Gastrocnemius medialis (tissue), 4 donors: ENCODE measurements at regions not wholly inside any gene's neighbourhood (a gene's known extent, or its start where the extent isn't known, plus 50 kb on each side); places are given as distances from the start of the nearest gene placed in this dataset.

ENCODE experiments used
- POLR2A ChIP-seq, 2 donors: fragments of 450-650 bp; IDR thresholded peaks; one replicate each; pipeline ENCODE4 v1.6.1; 2017; ENCODE audit warnings: antibody characterized with exemption in 2 of 2, mild to moderate bottlenecking in 2 of 2, moderate library complexity in 2 of 2
- TF ChIP-seq, protein P1 (sequence below), 5 experiments: fragments of 450-650 bp in 3 of 5; fragments of 200-600 bp in 2 of 5; sonication (generic) in 2 of 5; IDR thresholded peaks in 4 of 5; conservative IDR thresholded peaks in 1 of 5; 1 replicate in 4 of 5; 2 replicates in 1 of 5; pipeline ENCODE4 v1.5.1; 2016 to 2019; ENCODE audit warnings: antibody characterized with exemption in 5 of 5, mild to moderate bottlenecking in 3 of 5, moderate library complexity in 3 of 5

- TF ChIP-seq POLR2A (IDR thresholded peaks at IDR 0.05): no peak
- TF ChIP-seq, protein P1, sequence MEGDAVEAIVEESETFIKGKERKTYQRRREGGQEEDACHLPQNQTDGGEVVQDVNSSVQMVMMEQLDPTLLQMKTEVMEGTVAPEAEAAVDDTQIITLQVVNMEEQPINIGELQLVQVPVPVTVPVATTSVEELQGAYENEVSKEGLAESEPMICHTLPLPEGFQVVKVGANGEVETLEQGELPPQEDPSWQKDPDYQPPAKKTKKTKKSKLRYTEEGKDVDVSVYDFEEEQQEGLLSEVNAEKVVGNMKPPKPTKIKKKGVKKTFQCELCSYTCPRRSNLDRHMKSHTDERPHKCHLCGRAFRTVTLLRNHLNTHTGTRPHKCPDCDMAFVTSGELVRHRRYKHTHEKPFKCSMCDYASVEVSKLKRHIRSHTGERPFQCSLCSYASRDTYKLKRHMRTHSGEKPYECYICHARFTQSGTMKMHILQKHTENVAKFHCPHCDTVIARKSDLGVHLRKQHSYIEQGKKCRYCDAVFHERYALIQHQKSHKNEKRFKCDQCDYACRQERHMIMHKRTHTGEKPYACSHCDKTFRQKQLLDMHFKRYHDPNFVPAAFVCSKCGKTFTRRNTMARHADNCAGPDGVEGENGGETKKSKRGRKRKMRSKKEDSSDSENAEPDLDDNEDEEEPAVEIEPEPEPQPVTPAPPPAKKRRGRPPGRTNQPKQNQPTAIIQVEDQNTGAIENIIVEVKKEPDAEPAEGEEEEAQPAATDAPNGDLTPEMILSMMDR (IDR thresholded peaks at IDR 0.05 in 4 of 5, conservative IDR thresholded peaks at IDR 0.05 in 1 of 5): no peak
These were observed 75.7 kb downstream of the POU3F3 start for GRCh38 chr2:104929663-104930062.
